ENCODE measurements at regions not wholly inside any gene's neighbourhood (a gene's known extent, or its start where the extent isn't known, plus 50 kb on each side); places are given as distances from the start of the nearest gene placed in this dataset.

DNA sequence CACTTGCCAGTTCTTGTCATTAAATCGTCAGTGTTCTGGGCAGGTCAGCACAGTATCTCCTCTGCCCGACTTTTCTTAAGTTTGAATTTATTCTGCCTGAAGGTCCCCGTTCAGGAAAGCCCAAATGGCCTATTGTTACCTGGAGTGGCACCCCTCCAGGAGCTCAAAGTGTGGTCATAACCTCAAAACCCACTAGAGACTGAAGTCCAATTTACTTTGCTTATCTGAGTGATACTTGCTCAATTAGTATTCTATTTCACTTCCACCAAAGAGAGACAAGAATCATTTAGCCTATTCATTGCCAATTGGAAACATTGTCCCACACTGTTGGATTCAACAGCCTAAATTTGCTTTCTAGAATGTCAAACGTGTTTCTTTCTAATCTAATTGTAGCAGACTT lies 375.3 kb downstream of the LNPK start:
- H3K9me3 ChIP-seq = peaks cover 0 to 4% (median 0%) of the 10 kb centered on the region in 12 donors
- DNase-seq (no peak), ATAC-seq (no peak)
- H3K27ac ChIP-seq = no peak overlapping the region
- H3K4me1 ChIP-seq = no peaks in the 10 kb centered on the region
- WGBS, 4 donors = 66 to 76% (median 71%) methylated on average over 4 of the region's 4 CpGs
- peaks cover 0 to 3% (median 0%) of the 10 kb centered on the region in 9 donors for H3K27me3 ChIP-seq
- TF ChIP-seq, protein P1, sequence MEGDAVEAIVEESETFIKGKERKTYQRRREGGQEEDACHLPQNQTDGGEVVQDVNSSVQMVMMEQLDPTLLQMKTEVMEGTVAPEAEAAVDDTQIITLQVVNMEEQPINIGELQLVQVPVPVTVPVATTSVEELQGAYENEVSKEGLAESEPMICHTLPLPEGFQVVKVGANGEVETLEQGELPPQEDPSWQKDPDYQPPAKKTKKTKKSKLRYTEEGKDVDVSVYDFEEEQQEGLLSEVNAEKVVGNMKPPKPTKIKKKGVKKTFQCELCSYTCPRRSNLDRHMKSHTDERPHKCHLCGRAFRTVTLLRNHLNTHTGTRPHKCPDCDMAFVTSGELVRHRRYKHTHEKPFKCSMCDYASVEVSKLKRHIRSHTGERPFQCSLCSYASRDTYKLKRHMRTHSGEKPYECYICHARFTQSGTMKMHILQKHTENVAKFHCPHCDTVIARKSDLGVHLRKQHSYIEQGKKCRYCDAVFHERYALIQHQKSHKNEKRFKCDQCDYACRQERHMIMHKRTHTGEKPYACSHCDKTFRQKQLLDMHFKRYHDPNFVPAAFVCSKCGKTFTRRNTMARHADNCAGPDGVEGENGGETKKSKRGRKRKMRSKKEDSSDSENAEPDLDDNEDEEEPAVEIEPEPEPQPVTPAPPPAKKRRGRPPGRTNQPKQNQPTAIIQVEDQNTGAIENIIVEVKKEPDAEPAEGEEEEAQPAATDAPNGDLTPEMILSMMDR (IDR thresholded peaks at IDR 0.05) = no peak
- no peak for TF ChIP-seq POLR2A (IDR thresholded peaks at IDR 0.05)
- H3K4me3 ChIP-seq = no peak overlapping the region
- no peaks in the 10 kb centered on the region for H3K36me3 ChIP-seq
- intact Hi-C loops (cut with DNase I) = no loop called here

GRCh38 chr2:175624785-175625184 lies 377.3 kb downstream of the LNPK start:
- H3K4me3 ChIP-seq = no peak overlapping the region
- intact Hi-C loops (cut with DNase I) = no loop called here
- no peak overlapping the region for H3K27ac ChIP-seq
- ATAC-seq = no peak
- 67 to 82% (median 70%) methylated on average over 5 of the region's 5 CpGs for WGBS, 4 donors
- H3K9me3 ChIP-seq = peaks cover 0 to 4% (median 0%) of the 10 kb centered on the region in 12 donors
- TF ChIP-seq, protein P1 (IDR thresholded peaks at IDR 0.05) = no peak
- TF ChIP-seq POLR2A (IDR thresholded peaks at IDR 0.05) = no peak
- no peak for DNase-seq
- no peaks in the 10 kb centered on the region for H3K36me3 ChIP-seq
- no peaks in the 10 kb centered on the region for H3K27me3 ChIP-seq
- H3K4me1 ChIP-seq = no peaks in the 10 kb centered on the region

DNA sequence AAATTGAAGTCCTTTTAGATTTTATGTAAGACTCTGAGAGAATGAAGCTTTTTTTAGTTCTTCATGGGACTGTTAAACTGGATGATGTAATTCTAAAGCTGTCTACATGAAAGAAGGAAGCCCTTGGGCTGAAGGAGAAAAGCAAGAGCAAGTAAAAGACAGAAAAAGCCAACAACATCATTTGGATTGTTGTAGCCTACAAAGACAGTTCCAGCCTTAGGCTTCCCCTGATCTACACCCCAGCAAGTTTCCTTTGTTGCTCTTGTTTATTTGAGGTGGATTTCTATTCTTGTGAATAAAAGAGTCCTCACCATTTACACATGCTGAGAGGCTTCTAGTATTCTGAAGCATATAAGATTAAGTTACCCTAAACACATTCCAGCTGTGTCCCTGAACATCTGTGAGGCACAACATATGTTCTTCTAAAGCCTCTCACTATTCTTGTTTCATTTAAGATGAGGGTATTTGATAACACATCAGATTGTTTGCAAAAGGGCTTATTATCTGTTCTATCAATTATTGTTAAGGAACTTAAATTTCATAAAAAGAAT lies 377.8 kb downstream of the LNPK start:
- Histone ChIP-seq H3K27me3 (peaks cover 0 to 5% (median 0%) of the 10 kb centered on the region in 9 donors), H3K36me3 (no peaks in the 10 kb centered on the region), H3K27ac (no peak overlapping the region), H3K4me3 (no peak overlapping the region), H3K9me3 (peaks cover 0 to 4% (median 0%) of the 10 kb centered on the region in 12 donors), H3K4me1 (no peaks in the 10 kb centered on the region)
- DNase-seq (no peak), ATAC-seq (peak in 1 of 4 donors; percentile 24)
- intact Hi-C loops (cut with DNase I) = no loop called here
- TF ChIP-seq POLR2A (IDR thresholded peaks at IDR 0.05) = no peak
- TF ChIP-seq, protein P1 (IDR thresholded peaks at IDR 0.05) = no peak

DNA sequence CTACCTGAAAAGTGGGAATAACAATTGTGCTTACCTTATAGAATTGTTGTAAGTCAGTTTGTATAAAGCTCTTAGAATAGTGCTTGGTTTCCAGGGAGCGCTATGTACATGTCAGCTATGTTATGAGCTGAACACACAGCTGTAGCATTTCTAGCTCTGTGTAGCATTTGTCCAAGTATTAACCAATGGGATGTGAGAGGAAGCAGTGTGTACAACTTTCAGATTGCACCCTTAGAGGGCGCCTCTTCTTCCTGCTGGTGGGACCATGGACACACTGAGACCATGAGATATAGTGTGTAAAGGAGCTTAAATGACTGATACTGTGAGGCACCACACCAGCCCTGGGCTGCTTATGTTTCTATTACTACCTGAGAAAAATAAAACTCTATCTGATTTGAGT lies 380.2 kb downstream of the LNPK start:
- WGBS, 4 donors = 78 to 94% (median 87%) methylated on average over 2 of the region's 2 CpGs
- no peak for DNase-seq
- TF ChIP-seq, protein P1 (IDR thresholded peaks at IDR 0.05) = no peak
- no peak for TF ChIP-seq POLR2A (IDR thresholded peaks at IDR 0.05)
- Histone ChIP-seq H3K36me3 (no peaks in the 10 kb centered on the region), H3K27ac (no peak overlapping the region), H3K9me3 (no peaks in the 10 kb centered on the region), H3K4me3 (no peak overlapping the region), H3K4me1 (no peaks in the 10 kb centered on the region), H3K27me3 (peaks cover 0 to 7% (median 0%) of the 10 kb centered on the region in 9 donors)
- intact Hi-C loops (cut with DNase I) = no loop called here
- ATAC-seq = no peak
